ENCODE measurements at regions not wholly inside any gene's neighbourhood (a gene's known extent, or its start where the extent isn't known, plus 50 kb on each side); places are given as distances from the start of the nearest gene placed in this dataset.
"Not testable (repeated sequence)": the region's sequence is repeated elsewhere in the genome, so short reads cannot be mapped to it uniquely, and the experiment has no call there.

- no peak for DNase-seq (ENCODE audit: low read depth, low spot score)
Observed at GRCh38 chr2:21837168-21837960, 713.6 kb downstream of the TDRD15 start.

- no peak for DNase-seq (ENCODE audit: low read depth, low spot score)
Observed at GRCh38 chr2:21841341-21841740, 717.6 kb downstream of the TDRD15 start.

- not testable (repeated sequence) for DNase-seq (ENCODE audit: low read depth, low spot score)
Observed at GRCh38 chr2:21850367-21850766, 726.6 kb downstream of the TDRD15 start.

- no peak for DNase-seq (ENCODE audit: low read depth, low spot score)
Observed at GRCh38 chr2:21854938-21855337, 731.2 kb downstream of the TDRD15 start.

GRCh38 chr2:21856708-21857107, 732.9 kb downstream of the TDRD15 start:
- no peak for DNase-seq (ENCODE audit: low read depth, low spot score)

- no peak for DNase-seq (ENCODE audit: low read depth, low spot score)
Observed at GRCh38 chr2:21860907-21861306, 737.1 kb downstream of the TDRD15 start.

GRCh38 chr2:21866316-21866715, 742.5 kb downstream of the TDRD15 start:
- no peak for DNase-seq (ENCODE audit: low read depth, low spot score)

- no peak for DNase-seq (ENCODE audit: low read depth, low spot score)
Observed at GRCh38 chr2:21887881-21888280, 764.1 kb downstream of the TDRD15 start.

GRCh38 chr2:21890041-21890440, 766.3 kb downstream of the TDRD15 start:
- no peak for DNase-seq (ENCODE audit: low read depth, low spot score)

GRCh38 chr2:21890716-21891115, 766.9 kb downstream of the TDRD15 start:
- no peak for DNase-seq (ENCODE audit: low read depth, low spot score)

GRCh38 chr2:21891191-21891590, 767.4 kb downstream of the TDRD15 start:
- no peak for DNase-seq (ENCODE audit: low read depth, low spot score)

GRCh38 chr2:21892140-21892539, 768.4 kb downstream of the TDRD15 start:
- DNase-seq (ENCODE audit: low read depth, low spot score) = no peak

- no peak for DNase-seq (ENCODE audit: low read depth, low spot score)
Observed at GRCh38 chr2:21895200-21895599, 771.4 kb downstream of the TDRD15 start.

- DNase-seq (ENCODE audit: low read depth, low spot score) = not testable (repeated sequence)
Observed at GRCh38 chr2:21908712-21909380, 785.1 kb downstream of the TDRD15 start.

GRCh38 chr2:21910832-21911507, 787.2 kb downstream of the TDRD15 start:
- no peak for DNase-seq (ENCODE audit: low read depth, low spot score)

GRCh38 chr2:21912405-21912804, 788.6 kb downstream of the TDRD15 start:
- no peak for DNase-seq (ENCODE audit: low read depth, low spot score)

GRCh38 chr2:21915201-21915600, 791.4 kb downstream of the TDRD15 start:
- no peak for DNase-seq (ENCODE audit: low read depth, low spot score)

GRCh38 chr2:21916934-21917522, 793.3 kb downstream of the TDRD15 start:
- no peak for DNase-seq (ENCODE audit: low read depth, low spot score)

- DNase-seq (ENCODE audit: low read depth, low spot score) = no peak
Observed at GRCh38 chr2:21920721-21921120, 797.0 kb downstream of the TDRD15 start.

- DNase-seq (ENCODE audit: low read depth, low spot score) = no peak
Observed at GRCh38 chr2:21924640-21925285, 801.0 kb downstream of the TDRD15 start.

GRCh38 chr2:21928292-21928691, 804.5 kb downstream of the TDRD15 start:
- no peak for DNase-seq (ENCODE audit: low read depth, low spot score)

Data from pulmonary artery endothelial cell (primary cell).